DMS 273 (cell line): ENCODE measurements at regions not wholly inside any gene's neighbourhood (a gene's known extent, or its start where the extent isn't known, plus 50 kb on each side); places are given as distances from the start of the nearest gene placed in this dataset.

Experiments
- DNase-seq: peaks from one replicate; lab custom pipeline; 2025; ENCODE audit not compliant: unreplicated experiment; lab: John Stamatoyannopoulos, UW

GRCh38 chr3:24963762-24964625 is 464.1 kb upstream of the RARB start:
- DNase-seq: peak; percentile 33

- DNase-seq: no peak
These were observed 462.2 kb upstream of the RARB start for GRCh38 chr3:24965706-24966385.

- no peak for DNase-seq
These were observed 460.0 kb upstream of the RARB start for GRCh38 chr3:24968036-24968435.

GRCh38 chr3:24972491-24972890 is 455.6 kb upstream of the RARB start:
- no peak for DNase-seq

GRCh38 chr3:24981309-24981708 is 446.8 kb upstream of the RARB start:
- no peak for DNase-seq

GRCh38 chr3:24981924-24982323 is 446.1 kb upstream of the RARB start:
- no peak for DNase-seq

- no peak for DNase-seq
These were observed 442.4 kb upstream of the RARB start for GRCh38 chr3:24985668-24986067.

GRCh38 chr3:24986612-24987011 is 441.5 kb upstream of the RARB start:
- DNase-seq: no peak

GRCh38 chr3:24999357-24999756 is 428.7 kb upstream of the RARB start:
- DNase-seq: no peak

GRCh38 chr3:25000971-25001591 is 427.0 kb upstream of the RARB start:
- DNase-seq: no peak

- DNase-seq: no peak
These were observed 426.0 kb upstream of the RARB start for GRCh38 chr3:25002052-25002451.

- no peak for DNase-seq
These were observed 419.9 kb upstream of the RARB start for GRCh38 chr3:25007974-25008658.

GRCh38 chr3:25009665-25010064 is 418.4 kb upstream of the RARB start:
- DNase-seq: no peak

GRCh38 chr3:25015599-25015998 is 412.5 kb upstream of the RARB start:
- DNase-seq: no peak

GRCh38 chr3:25018909-25019308 is 409.2 kb upstream of the RARB start:
- no peak for DNase-seq

- no peak for DNase-seq
These were observed 408.6 kb upstream of the RARB start for GRCh38 chr3:25019506-25019905.

- DNase-seq: no peak
These were observed 406.2 kb upstream of the RARB start for GRCh38 chr3:25021816-25022215.

GRCh38 chr3:25023876-25024275 is 404.2 kb upstream of the RARB start:
- no peak for DNase-seq

- no peak for DNase-seq
These were observed 402.8 kb upstream of the RARB start for GRCh38 chr3:25025236-25025635.

- DNase-seq: no peak
These were observed 400.4 kb upstream of the RARB start for GRCh38 chr3:25027650-25028049.

GRCh38 chr3:25029820-25030219 is 398.2 kb upstream of the RARB start:
- DNase-seq: no peak
